WTC11 (cell line): ENCODE measurements at regions not wholly inside any gene's neighbourhood (a gene's known extent, or its start where the extent isn't known, plus 50 kb on each side); places are given as distances from the start of the nearest gene placed in this dataset.

Experiments used
- ATAC-seq: fragments of 200-7000 bp; cut with Tn5 transposase; 2 replicates; pipeline ENCODE4 v1.10.0; 2021; ENCODE audit warnings: mild to moderate bottlenecking, moderate library complexity
- CTCF ChIA-PET: fragments of 300-600 bp; sonication (Branson Sonifier 250); formaldehyde crosslinking; loops from one replicate; lab custom pipeline; 2021; ENCODE audit warnings: antibody characterized with exemption; lab: Charles Lee
- POLR2A ChIA-PET: fragments of 350-600 bp; sonication (Branson Sonifier 250); formaldehyde crosslinking; loops from one replicate; lab custom pipeline; 2021; ENCODE audit warnings: antibody characterized with exemption; lab: Charles Lee
- DNase-seq: peaks from one replicate; pipeline ENCODE4 v3.0.0; 2021; ENCODE audit warnings: low spot score
- H3K27ac Mint-ChIP-seq: 2 replicates; pipeline ENCODE4 v1.8.0; 2021; ENCODE audit warnings: mixed read lengths
- H3K27me3 Mint-ChIP-seq: 2 replicates; pipeline ENCODE4 v1.8.0; 2021; ENCODE audit warnings: low read depth, mild to moderate bottlenecking, moderate library complexity, mixed read lengths
- H3K36me3 Mint-ChIP-seq: 2 replicates; pipeline ENCODE4 v1.8.0; 2021; ENCODE audit warnings: mixed read lengths
- H3K4me1 Mint-ChIP-seq: 2 replicates; pipeline ENCODE4 v1.8.0; 2022; ENCODE audit warnings: mixed read lengths
- H3K4me3 Mint-ChIP-seq: 2 replicates; pipeline ENCODE4 v1.8.0; 2021; ENCODE audit warnings: mild to moderate bottlenecking, moderate library complexity, mixed read lengths
- H3K9me3 Mint-ChIP-seq: 2 replicates; pipeline ENCODE4 v1.8.0; 2021; ENCODE audit warnings: mixed read lengths
- ATF1 ChIP-seq: sonication (generic); formaldehyde crosslinking; IDR thresholded peaks from 2 replicates; pipeline ENCODE4 v1.8.1; 2023; ENCODE audit warnings: mild to moderate bottlenecking, moderate library complexity, missing genetic modification reagents
- CBFB ChIP-seq: sonication (generic); formaldehyde crosslinking; IDR thresholded peaks from 2 replicates; pipeline ENCODE4 v1.8.1; 2022; ENCODE audit warnings: mild to moderate bottlenecking, low read depth, missing genetic modification reagents
- CREM ChIP-seq: sonication (generic); formaldehyde crosslinking; IDR thresholded peaks from 2 replicates; pipeline ENCODE4 v1.8.1; 2022; ENCODE audit warnings: mild to moderate bottlenecking, missing genetic modification reagents, moderate library complexity
- ETV6 ChIP-seq: sonication (generic); formaldehyde crosslinking; IDR thresholded peaks from 2 replicates; pipeline ENCODE4 v1.8.1; 2022; ENCODE audit warnings: mild to moderate bottlenecking, missing genetic modification reagents
- FOXJ3 ChIP-seq: sonication (generic); formaldehyde crosslinking; IDR thresholded peaks from 2 replicates; pipeline ENCODE4 v1.9.0; 2021; ENCODE audit warnings: missing genetic modification reagents, mild to moderate bottlenecking, borderline replicate concordance
- JAZF1 ChIP-seq: fragments of 250-450 bp; sonication (Bioruptor Pico); IDR thresholded peaks from 2 replicates; pipeline ENCODE4 v1.9.0; 2021; ENCODE audit warnings: moderate library complexity, mild to moderate bottlenecking, inconsistent platforms
- KAT7 ChIP-seq: sonication (generic); formaldehyde crosslinking; IDR thresholded peaks from 2 replicates; pipeline ENCODE4 v1.8.1; 2023; ENCODE audit warnings: missing genetic modification reagents, mild to moderate bottlenecking, borderline replicate concordance
- MXD4 ChIP-seq: fragments of 250-450 bp; sonication (Bioruptor Pico); IDR thresholded peaks from 2 replicates; pipeline ENCODE4 v1.8.0; 2021; ENCODE audit warnings: mild to moderate bottlenecking, moderate library complexity, borderline replicate concordance
- OVOL2 ChIP-seq: fragments of 250-450 bp; sonication (Bioruptor Pico); IDR thresholded peaks from 2 replicates; pipeline ENCODE4 v1.9.0; 2021; ENCODE audit warnings: mild to moderate bottlenecking, borderline replicate concordance
- SMAD4 ChIP-seq: sonication (generic); formaldehyde crosslinking; IDR thresholded peaks from 2 replicates; pipeline ENCODE4 v1.8.0; 2022; ENCODE audit warnings: mild to moderate bottlenecking, missing genetic modification reagents
- SOX15 ChIP-seq: fragments of 250-450 bp; sonication (Bioruptor Pico); IDR thresholded peaks from 2 replicates; pipeline ENCODE4 v1.9.0; 2021; ENCODE audit warnings: mild to moderate bottlenecking
- TP53 ChIP-seq: sonication (generic); formaldehyde crosslinking; IDR thresholded peaks from 2 replicates; pipeline ENCODE4 v1.8.1; 2023; ENCODE audit warnings: mild to moderate bottlenecking, missing genetic modification reagents
- ZNF138 ChIP-seq: sonication (generic); formaldehyde crosslinking; conservative IDR thresholded peaks from 2 replicates; pipeline ENCODE4 v1.8.1; 2022; ENCODE audit warnings: mild to moderate bottlenecking, moderate library complexity, missing genetic modification reagents
- ZNF317 ChIP-seq: sonication (generic); formaldehyde crosslinking; IDR thresholded peaks from 2 replicates; pipeline ENCODE4 v1.8.1; 2023; ENCODE audit warnings: low read depth, mild to moderate bottlenecking, moderate library complexity, missing genetic modification reagents, borderline replicate concordance
- ZNF671 ChIP-seq: fragments of 250-450 bp; sonication (Bioruptor Pico); IDR thresholded peaks from 2 replicates; pipeline ENCODE4 v1.8.0; 2021; ENCODE audit warnings: mild to moderate bottlenecking
- TF ChIP-seq, protein P1 (sequence below): sonication (generic); formaldehyde crosslinking; IDR thresholded peaks from 2 replicates; pipeline ENCODE4 v1.8.1; 2022; ENCODE audit warnings: missing genetic modification reagents, borderline replicate concordance
- TF ChIP-seq, protein P2 (sequence below): fragments of 250-450 bp; sonication (Bioruptor Pico); IDR thresholded peaks from 2 replicates; pipeline ENCODE4 v1.8.0; 2021; ENCODE audit warnings: mild to moderate bottlenecking
- TF ChIP-seq, protein P3 (sequence below): sonication (generic); formaldehyde crosslinking; IDR thresholded peaks from 2 replicates; pipeline ENCODE4 v1.8.0; 2022; ENCODE audit warnings: mild to moderate bottlenecking, missing genetic modification reagents
- TF ChIP-seq, protein P4 (sequence below): sonication (generic); formaldehyde crosslinking; IDR thresholded peaks from 2 replicates; pipeline ENCODE4 v1.8.1; 2023; ENCODE audit warnings: mild to moderate bottlenecking, missing genetic modification reagents, borderline replicate concordance
- TF ChIP-seq, protein P5 (sequence below): fragments of 250-450 bp; sonication (Bioruptor Pico); IDR thresholded peaks from 2 replicates; pipeline ENCODE4 v1.9.0; 2021; ENCODE audit warnings: mild to moderate bottlenecking
- TF ChIP-seq, protein P6 (sequence below): sonication (generic); formaldehyde crosslinking; IDR thresholded peaks from 2 replicates; pipeline ENCODE4 v1.8.1; 2022; ENCODE audit warnings: mild to moderate bottlenecking, moderate library complexity, missing genetic modification reagents
- TF ChIP-seq, protein P7 (sequence below): sonication (generic); formaldehyde crosslinking; IDR thresholded peaks from 2 replicates; pipeline ENCODE4 v1.8.0; 2022; ENCODE audit warnings: mild to moderate bottlenecking, missing genetic modification reagents

DNA sequence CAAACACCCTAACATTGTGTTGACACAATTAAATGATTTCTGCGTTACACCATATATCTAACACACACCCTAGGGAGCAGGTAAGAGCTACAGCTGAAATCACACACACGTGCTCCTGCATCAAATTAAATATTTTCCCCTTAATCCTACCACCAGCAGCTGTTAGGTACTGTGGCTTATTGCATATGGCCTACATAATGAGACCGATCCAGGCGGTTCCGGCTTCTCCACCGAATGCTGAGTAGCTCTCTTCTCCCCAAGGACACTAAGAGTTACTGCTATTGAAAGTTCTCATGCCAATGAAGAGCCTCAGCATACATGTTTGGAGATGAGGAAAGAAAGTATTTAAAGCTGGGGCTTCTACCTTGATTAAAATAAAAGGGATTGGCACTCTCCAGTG is 472.2 kb upstream of the STXBP6 start:
- no peaks in the 10 kb centered on the region for H3K9me3 Mint-ChIP-seq
- no peak for TF ChIP-seq KAT7 (CRISPR knock-in tag)
- TF ChIP-seq SMAD4 (CRISPR knock-in tag), result no peak
- TF ChIP-seq ZNF671 (CRISPR knock-in tag), result no peak
- TF ChIP-seq, protein P1, sequence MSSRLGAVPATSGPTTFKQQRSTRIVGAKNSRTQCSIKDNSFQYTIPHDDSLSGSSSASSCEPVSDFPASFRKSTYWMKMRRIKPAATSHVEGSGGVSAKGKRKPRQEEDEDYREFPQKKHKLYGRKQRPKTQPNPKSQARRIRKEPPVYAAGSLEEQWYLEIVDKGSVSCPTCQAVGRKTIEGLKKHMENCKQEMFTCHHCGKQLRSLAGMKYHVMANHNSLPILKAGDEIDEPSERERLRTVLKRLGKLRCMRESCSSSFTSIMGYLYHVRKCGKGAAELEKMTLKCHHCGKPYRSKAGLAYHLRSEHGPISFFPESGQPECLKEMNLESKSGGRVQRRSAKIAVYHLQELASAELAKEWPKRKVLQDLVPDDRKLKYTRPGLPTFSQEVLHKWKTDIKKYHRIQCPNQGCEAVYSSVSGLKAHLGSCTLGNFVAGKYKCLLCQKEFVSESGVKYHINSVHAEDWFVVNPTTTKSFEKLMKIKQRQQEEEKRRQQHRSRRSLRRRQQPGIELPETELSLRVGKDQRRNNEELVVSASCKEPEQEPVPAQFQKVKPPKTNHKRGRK (CRISPR knock-in tag), result no peak
- no peak for TF ChIP-seq ATF1 (CRISPR knock-in tag)
- TF ChIP-seq TP53, result no peak
- TF ChIP-seq, protein P2, sequence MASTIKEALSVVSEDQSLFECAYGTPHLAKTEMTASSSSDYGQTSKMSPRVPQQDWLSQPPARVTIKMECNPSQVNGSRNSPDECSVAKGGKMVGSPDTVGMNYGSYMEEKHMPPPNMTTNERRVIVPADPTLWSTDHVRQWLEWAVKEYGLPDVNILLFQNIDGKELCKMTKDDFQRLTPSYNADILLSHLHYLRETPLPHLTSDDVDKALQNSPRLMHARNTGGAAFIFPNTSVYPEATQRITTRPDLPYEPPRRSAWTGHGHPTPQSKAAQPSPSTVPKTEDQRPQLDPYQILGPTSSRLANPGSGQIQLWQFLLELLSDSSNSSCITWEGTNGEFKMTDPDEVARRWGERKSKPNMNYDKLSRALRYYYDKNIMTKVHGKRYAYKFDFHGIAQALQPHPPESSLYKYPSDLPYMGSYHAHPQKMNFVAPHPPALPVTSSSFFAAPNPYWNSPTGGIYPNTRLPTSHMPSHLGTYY (CRISPR knock-in tag), result no peak
- no peak for TF ChIP-seq ETV6 (CRISPR knock-in tag)
- TF ChIP-seq CBFB (CRISPR knock-in tag), result no peak
- TF ChIP-seq MXD4, result no peak
- TF ChIP-seq, protein P3, sequence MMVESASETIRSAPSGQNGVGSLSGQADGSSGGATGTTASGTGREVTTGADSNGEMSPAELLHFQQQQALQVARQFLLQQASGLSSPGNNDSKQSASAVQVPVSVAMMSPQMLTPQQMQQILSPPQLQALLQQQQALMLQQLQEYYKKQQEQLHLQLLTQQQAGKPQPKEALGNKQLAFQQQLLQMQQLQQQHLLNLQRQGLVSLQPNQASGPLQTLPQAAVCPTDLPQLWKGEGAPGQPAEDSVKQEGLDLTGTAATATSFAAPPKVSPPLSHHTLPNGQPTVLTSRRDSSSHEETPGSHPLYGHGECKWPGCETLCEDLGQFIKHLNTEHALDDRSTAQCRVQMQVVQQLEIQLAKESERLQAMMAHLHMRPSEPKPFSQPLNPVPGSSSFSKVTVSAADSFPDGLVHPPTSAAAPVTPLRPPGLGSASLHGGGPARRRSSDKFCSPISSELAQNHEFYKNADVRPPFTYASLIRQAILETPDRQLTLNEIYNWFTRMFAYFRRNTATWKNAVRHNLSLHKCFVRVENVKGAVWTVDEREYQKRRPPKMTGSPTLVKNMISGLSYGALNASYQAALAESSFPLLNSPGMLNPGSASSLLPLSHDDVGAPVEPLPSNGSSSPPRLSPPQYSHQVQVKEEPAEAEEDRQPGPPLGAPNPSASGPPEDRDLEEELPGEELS (CRISPR knock-in tag), result no peak
- no peak for TF ChIP-seq CREM (CRISPR knock-in tag)
- TF ChIP-seq ZNF138 (CRISPR knock-in tag), result no peak
- TF ChIP-seq, protein P4, sequence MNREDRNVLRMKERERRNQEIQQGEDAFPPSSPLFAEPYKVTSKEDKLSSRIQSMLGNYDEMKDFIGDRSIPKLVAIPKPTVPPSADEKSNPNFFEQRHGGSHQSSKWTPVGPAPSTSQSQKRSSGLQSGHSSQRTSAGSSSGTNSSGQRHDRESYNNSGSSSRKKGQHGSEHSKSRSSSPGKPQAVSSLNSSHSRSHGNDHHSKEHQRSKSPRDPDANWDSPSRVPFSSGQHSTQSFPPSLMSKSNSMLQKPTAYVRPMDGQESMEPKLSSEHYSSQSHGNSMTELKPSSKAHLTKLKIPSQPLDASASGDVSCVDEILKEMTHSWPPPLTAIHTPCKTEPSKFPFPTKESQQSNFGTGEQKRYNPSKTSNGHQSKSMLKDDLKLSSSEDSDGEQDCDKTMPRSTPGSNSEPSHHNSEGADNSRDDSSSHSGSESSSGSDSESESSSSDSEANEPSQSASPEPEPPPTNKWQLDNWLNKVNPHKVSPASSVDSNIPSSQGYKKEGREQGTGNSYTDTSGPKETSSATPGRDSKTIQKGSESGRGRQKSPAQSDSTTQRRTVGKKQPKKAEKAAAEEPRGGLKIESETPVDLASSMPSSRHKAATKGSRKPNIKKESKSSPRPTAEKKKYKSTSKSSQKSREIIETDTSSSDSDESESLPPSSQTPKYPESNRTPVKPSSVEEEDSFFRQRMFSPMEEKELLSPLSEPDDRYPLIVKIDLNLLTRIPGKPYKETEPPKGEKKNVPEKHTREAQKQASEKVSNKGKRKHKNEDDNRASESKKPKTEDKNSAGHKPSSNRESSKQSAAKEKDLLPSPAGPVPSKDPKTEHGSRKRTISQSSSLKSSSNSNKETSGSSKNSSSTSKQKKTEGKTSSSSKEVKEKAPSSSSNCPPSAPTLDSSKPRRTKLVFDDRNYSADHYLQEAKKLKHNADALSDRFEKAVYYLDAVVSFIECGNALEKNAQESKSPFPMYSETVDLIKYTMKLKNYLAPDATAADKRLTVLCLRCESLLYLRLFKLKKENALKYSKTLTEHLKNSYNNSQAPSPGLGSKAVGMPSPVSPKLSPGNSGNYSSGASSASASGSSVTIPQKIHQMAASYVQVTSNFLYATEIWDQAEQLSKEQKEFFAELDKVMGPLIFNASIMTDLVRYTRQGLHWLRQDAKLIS, result no peak
- TF ChIP-seq JAZF1 (CRISPR knock-in tag), result no peak
- TF ChIP-seq, all 79 proteins: peak for 0
- POLR2A ChIA-PET, result no interaction called here
- no peaks in the 10 kb centered on the region for H3K27me3 Mint-ChIP-seq
- DNase-seq (no peak), ATAC-seq (no peak)
- H3K36me3 Mint-ChIP-seq, result no peaks in the 10 kb centered on the region
- no peak overlapping the region for H3K4me3 Mint-ChIP-seq
- H3K27ac Mint-ChIP-seq, result no peak overlapping the region
- H3K4me1 Mint-ChIP-seq, result peaks cover 19% of the 10 kb centered on the region
- CTCF ChIA-PET, result interaction anchor here (0.6 to 4.1 kb wide), 3 partner anchors 16 to 156 kb away, joined by 4 to 29 read pairs (median 4); no protein-coding TSS in a partner anchor

DNA sequence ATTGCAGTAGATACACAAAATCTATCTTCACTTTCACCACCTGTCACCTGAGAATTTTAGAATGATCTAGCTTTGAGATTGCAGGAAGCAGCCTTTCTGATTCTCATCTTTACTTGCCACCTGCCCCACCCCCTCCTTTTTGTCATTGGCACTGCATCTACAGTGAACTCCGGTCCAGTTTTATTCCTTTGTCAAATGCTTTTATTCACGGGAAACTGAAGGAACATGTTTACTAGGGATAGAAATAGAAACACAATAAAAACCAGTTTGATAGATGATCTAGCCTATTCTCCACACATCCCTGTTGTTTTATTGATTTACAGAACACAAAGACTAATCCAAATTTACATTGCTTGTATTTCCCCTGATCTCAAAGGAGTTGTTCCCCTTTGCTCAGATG is 471.7 kb upstream of the STXBP6 start:
- ATAC-seq, result no peak
- CTCF ChIA-PET, result interaction anchor here (4.1 kb wide), 1 partner anchor 17 kb away, joined by 29 read pairs; no protein-coding TSS in a partner anchor
- H3K4me1 Mint-ChIP-seq, result peaks cover 19% of the 10 kb centered on the region
- no peaks in the 10 kb centered on the region for H3K9me3 Mint-ChIP-seq
- DNase-seq, result no peak
- no peak overlapping the region for H3K4me3 Mint-ChIP-seq
- no peak overlapping the region for H3K27ac Mint-ChIP-seq
- POLR2A ChIA-PET, result no interaction called here
- H3K27me3 Mint-ChIP-seq, result no peaks in the 10 kb centered on the region
- no peaks in the 10 kb centered on the region for H3K36me3 Mint-ChIP-seq
- TF ChIP-seq MXD4 (no peak), SOX15 (CRISPR knock-in tag) (no peak), ZNF317 (CRISPR knock-in tag) (no peak), FOXJ3 (CRISPR knock-in tag) (no peak), OVOL2 (CRISPR knock-in tag) (no peak)
- TF ChIP-seq, protein P5, sequence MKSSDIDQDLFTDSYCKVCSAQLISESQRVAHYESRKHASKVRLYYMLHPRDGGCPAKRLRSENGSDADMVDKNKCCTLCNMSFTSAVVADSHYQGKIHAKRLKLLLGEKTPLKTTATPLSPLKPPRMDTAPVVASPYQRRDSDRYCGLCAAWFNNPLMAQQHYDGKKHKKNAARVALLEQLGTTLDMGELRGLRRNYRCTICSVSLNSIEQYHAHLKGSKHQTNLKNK (CRISPR knock-in tag), result no peak
- TF ChIP-seq, protein P6, sequence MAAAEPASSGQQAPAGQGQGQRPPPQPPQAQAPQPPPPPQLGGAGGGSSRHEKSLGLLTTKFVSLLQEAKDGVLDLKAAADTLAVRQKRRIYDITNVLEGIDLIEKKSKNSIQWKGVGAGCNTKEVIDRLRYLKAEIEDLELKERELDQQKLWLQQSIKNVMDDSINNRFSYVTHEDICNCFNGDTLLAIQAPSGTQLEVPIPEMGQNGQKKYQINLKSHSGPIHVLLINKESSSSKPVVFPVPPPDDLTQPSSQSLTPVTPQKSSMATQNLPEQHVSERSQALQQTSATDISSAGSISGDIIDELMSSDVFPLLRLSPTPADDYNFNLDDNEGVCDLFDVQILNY (CRISPR knock-in tag), result no peak
- TF ChIP-seq, protein P7, sequence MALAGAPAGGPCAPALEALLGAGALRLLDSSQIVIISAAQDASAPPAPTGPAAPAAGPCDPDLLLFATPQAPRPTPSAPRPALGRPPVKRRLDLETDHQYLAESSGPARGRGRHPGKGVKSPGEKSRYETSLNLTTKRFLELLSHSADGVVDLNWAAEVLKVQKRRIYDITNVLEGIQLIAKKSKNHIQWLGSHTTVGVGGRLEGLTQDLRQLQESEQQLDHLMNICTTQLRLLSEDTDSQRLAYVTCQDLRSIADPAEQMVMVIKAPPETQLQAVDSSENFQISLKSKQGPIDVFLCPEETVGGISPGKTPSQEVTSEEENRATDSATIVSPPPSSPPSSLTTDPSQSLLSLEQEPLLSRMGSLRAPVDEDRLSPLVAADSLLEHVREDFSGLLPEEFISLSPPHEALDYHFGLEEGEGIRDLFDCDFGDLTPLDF (CRISPR knock-in tag), result no peak
